Omental fat pad (tissue), 3 donors: ENCODE measurements at regions not wholly inside any gene's neighbourhood (a gene's known extent, or its start where the extent isn't known, plus 50 kb on each side); places are given as distances from the start of the nearest gene placed in this dataset.

Experiments used
- ATAC-seq: fragments of 150-250 bp; one replicate; pipeline ENCODE4 v1.9.1; 2016; ENCODE audit warnings: mild to moderate bottlenecking, moderate library complexity; ENCODE audit not compliant: low FRiP score
- DNase-seq: peaks from one replicate; pipeline ENCODE4 v3.0.0-alpha.2; 2019; ENCODE audit warnings: low spot score
- TF ChIP-seq, protein P1 (sequence below), 3 donors: fragments of 450-650 bp; IDR thresholded peaks; one replicate each; pipeline ENCODE4 v1.5.1; 2016 to 2017; ENCODE audit warnings: antibody characterized with exemption in 3 of 3, mild to moderate bottlenecking in 3 of 3, moderate library complexity in 2 of 3

DNA sequence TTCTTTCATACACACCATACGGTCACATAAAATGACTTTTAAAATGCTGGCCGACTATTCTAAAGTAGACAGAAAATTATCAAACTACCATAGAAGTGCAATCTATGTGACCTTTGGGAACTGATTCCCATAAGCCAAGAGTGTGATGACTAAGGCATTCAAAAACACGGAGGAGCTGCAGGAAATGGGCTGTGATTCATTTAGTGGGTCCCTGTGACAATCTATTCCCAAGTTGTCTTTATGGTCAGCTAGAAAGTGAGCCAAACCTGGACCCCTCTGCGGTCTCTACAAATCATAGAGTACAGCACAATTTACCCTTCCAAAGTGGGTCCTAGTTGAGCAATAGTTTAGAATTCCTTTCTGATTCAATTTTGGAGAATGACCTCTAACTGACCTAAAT, 251.5 kb upstream of the CBLB start:
- ATAC-seq = peak; percentile 34

DNA sequence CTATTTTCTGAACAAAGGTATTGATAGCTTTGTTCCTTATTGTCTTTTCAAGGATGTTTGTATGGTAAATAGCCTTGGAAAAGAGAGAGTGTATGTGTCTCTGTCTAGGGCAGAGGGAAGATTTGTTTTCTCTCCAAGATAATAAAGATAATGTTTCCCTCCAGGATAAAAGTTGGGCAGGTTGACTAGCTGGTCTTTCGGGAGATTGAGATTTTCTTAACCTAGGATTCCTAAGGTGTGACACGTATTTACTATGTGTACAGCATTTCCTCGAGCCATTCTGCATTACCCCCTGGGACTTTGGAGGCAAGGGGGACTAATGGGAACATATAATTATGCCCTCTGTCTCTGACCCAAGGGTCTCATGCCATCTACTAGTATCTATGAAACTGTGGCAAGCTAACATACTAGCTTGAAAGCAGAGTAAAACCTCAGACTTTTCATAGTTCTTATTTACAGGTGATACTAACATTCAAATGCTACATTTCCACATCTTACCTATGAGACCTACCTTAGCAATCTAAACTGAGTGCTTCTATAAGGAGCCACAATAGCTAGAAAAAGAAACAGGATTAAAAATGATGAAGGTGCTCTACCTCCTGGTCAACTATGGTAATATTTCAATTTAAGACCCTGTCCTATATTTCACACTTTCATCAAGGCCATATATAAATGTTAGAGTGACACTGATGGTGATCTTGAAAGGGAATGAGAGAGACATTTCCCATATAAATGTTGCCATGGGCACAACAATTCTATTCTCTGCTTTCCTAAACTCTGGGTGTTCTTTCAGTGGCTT, 252.9 kb upstream of the CBLB start:
- no peak for ATAC-seq
- DNase-seq = no peak
- TF ChIP-seq, protein P1, sequence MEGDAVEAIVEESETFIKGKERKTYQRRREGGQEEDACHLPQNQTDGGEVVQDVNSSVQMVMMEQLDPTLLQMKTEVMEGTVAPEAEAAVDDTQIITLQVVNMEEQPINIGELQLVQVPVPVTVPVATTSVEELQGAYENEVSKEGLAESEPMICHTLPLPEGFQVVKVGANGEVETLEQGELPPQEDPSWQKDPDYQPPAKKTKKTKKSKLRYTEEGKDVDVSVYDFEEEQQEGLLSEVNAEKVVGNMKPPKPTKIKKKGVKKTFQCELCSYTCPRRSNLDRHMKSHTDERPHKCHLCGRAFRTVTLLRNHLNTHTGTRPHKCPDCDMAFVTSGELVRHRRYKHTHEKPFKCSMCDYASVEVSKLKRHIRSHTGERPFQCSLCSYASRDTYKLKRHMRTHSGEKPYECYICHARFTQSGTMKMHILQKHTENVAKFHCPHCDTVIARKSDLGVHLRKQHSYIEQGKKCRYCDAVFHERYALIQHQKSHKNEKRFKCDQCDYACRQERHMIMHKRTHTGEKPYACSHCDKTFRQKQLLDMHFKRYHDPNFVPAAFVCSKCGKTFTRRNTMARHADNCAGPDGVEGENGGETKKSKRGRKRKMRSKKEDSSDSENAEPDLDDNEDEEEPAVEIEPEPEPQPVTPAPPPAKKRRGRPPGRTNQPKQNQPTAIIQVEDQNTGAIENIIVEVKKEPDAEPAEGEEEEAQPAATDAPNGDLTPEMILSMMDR (IDR thresholded peaks at IDR 0.05) = no peak

More for the DNA sequence above, 251.5 kb upstream of the CBLB start:
- DNase-seq = no peak
- TF ChIP-seq, protein P1 (IDR thresholded peaks at IDR 0.05) = no peak

DNA sequence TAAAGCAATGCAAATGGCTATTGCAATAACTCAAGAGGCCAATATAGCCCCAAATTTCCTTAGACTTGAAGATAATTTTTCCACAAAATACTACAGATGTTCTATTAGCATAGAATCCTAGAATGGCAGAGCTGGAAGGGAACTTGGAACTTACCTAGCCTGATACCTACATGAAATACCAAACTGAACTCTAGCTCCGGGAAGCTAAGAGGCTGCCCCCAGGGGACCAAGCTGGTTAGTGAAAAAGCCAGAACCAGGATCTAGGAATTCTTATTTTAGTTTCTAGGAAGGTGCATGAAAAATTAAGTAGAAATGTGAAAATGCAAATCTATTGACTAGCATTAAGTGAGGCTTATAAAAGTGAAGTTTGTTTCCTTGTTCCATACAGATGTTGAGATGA, 256.0 kb upstream of the CBLB start:
- no peak for DNase-seq
- ATAC-seq = no peak
- TF ChIP-seq, protein P1 (IDR thresholded peaks at IDR 0.05) = no peak

DNA sequence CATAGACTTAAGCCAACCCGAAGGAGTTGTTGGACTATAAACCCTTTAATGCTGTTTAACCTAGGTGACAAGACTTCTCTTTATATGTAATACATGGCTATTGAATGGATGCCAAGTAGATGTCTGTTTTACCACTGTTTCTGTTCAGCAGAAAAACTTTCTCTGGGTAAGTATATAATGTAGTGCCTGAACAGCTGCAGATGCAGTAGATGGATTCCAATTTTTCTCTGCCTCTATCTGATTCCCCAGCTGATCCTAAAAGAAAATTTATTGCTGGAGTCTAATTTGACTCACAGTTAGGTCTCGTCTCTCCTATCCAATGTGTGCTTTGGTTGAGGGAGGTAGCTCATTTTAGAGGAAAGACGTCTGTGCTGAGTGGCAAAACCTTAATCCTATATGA, 256.5 kb upstream of the CBLB start:
- TF ChIP-seq, protein P1 (IDR thresholded peaks at IDR 0.05) = no peak
- DNase-seq (no peak), ATAC-seq (no peak)

DNA sequence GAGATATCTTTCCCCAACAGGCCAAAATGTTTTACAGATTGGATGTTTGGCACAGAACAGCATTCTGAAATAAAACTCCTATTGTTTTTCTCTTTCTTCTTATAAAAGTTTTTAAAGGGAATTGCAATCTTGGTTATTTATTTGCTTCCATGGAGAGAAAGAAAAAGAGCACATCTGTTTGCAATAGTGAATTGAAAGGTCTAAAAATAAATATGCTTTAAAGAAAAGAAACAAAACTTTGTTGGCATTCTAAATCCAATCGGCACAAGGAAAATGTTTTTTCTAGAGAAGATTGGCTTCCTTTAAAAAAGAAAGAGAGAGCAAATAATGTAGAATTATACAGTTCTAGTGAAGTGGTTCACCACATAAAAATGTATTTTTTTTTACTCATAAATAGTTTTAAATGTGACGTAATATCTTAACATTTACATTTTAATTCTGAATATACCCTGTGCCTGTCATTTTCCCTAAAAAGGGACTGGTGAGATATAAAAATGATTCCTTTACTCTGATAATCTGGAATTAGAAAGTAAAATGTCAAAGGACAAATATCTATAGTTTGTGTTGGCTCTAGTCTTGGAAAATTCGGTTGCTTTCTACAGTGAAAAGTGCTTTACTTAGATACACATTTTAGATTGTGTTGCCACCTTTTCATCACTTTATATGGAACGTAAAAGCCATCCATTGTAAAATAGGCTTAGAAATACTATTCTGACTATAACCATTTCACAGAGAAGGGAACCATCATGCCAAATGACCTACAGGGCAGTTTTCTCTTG, 257.4 kb upstream of the CBLB start:
- DNase-seq = no peak

DNA sequence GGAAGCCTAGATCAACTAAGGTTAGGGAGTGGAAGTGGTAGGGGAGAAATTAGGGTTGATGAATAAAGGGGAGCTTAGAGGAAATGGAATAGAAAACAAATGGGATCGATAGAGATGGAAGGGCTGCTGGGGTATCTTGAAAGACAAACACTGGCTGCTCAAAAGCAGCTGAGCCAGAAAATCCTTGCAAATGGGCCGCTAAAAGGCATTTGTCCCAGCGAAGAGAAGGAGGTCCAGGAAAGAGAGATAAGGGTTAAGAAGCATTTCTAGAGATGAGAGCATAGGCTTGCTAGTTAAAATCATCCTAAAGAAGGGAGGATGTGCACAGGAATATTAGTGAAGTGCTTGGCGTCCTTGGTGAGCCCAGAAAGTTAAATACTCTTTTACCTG, 258.0 kb upstream of the CBLB start:
- no peak for DNase-seq
- ATAC-seq = no peak
- TF ChIP-seq, protein P1 (IDR thresholded peaks at IDR 0.05) = no peak

More for the DNA sequence above, 257.4 kb upstream of the CBLB start:
- ATAC-seq = no peak
- TF ChIP-seq, protein P1 (IDR thresholded peaks at IDR 0.05) = no peak
